ENCODE measurements at regions not wholly inside any gene's neighbourhood (a gene's known extent, or its start where the extent isn't known, plus 50 kb on each side); places are given as distances from the start of the nearest gene placed in this dataset.

DNA sequence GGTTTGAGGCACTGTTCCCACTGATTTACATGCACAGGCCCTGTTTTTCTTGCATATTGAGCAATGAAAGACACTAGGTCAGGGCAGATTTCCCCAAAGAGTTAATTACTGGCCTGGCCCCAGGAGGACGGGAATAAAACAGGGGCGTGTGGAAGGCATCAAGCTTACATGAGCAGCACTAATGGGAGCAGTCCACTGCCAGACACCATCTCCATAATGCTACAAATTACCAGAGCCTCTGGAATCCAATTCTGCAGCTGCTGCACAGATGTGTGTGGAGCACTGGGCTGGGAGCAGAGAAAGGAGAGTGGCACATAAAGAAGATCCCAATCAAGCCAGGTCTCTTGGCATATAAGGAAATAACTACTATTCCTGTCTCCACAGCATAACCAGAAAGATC is 96.9 kb downstream of the CCDC34 start:
- Mint-ChIP-seq H3K4me3 (no peak overlapping the region), H3K36me3 (ENCODE audit: low read depth) (no peaks in the 10 kb centered on the region), H3K27me3 (peaks cover 6% of the 10 kb centered on the region), H3K4me1 (ENCODE audit: low read depth) (no peaks in the 10 kb centered on the region), H3K9me3 (peaks cover 3% of the 10 kb centered on the region), H3K27ac (no peak overlapping the region)
- intact Hi-C loops (cut with micrococcal nuclease): no loop called here
- TF ChIP-seq, protein P1, sequence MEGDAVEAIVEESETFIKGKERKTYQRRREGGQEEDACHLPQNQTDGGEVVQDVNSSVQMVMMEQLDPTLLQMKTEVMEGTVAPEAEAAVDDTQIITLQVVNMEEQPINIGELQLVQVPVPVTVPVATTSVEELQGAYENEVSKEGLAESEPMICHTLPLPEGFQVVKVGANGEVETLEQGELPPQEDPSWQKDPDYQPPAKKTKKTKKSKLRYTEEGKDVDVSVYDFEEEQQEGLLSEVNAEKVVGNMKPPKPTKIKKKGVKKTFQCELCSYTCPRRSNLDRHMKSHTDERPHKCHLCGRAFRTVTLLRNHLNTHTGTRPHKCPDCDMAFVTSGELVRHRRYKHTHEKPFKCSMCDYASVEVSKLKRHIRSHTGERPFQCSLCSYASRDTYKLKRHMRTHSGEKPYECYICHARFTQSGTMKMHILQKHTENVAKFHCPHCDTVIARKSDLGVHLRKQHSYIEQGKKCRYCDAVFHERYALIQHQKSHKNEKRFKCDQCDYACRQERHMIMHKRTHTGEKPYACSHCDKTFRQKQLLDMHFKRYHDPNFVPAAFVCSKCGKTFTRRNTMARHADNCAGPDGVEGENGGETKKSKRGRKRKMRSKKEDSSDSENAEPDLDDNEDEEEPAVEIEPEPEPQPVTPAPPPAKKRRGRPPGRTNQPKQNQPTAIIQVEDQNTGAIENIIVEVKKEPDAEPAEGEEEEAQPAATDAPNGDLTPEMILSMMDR (IDR thresholded peaks at IDR 0.05): no peak
- ChIA-PET POLR2A (no interaction called here), CTCF (interaction anchor here (1.1 kb wide), 1 partner anchor 220 kb away, joined by 5 read pairs; no protein-coding TSS in a partner anchor)
- DNase-seq (no peak), ATAC-seq (no peak)

DNA sequence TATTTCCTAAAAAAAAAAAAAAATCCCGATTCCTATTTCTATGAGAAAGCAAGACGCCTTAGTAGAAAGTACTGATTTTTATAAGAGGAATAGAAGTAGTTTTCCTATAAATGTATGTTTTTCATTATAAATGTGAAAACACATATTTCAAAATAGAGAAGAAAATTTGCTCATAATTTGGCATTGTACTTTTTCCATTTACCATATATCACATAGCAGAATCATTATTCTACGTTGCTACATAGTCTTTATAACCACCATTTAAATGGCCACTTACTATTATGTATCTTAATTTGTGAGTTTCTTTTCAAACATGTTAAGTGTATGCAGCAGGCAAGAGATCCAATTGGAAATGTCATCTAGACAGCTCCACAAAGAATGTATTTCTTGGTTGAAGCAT is 99.0 kb downstream of the CCDC34 start:
- H3K9me3 Mint-ChIP-seq: no peaks in the 10 kb centered on the region
- no peak for DNase-seq
- no peaks in the 10 kb centered on the region for H3K36me3 Mint-ChIP-seq (ENCODE audit: low read depth)
- H3K27me3 Mint-ChIP-seq: peaks cover 3% of the 10 kb centered on the region
- ChIA-PET CTCF (no interaction called here), POLR2A (no interaction called here)
- intact Hi-C loops (cut with micrococcal nuclease): no loop called here
- no peaks in the 10 kb centered on the region for H3K4me1 Mint-ChIP-seq (ENCODE audit: low read depth)
- TF ChIP-seq, protein P1 (IDR thresholded peaks at IDR 0.05): no peak
- no peak overlapping the region for H3K4me3 Mint-ChIP-seq
- no peak for ATAC-seq
- no peak overlapping the region for H3K27ac Mint-ChIP-seq

DNA sequence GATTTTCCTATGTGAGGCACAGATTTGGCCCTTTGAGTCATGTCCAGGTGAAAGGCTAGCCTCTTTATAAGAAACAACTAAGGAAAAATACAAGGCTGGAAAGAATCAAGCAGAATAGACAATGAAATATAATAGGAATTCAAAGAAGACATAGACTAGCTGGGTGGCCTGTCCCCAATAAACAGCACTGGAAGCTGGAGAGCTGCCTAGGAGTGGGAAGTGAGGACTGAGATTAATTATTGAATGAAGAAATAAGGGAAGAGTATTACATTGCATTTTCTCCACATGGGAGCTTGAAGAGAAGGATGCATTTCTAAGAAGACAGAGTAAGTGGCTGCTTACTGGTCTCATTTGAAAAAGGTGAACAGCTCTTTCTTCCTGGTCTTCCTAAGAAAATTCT is 100.0 kb downstream of the CCDC34 start:
- Mint-ChIP-seq H3K27ac (no peak overlapping the region), H3K4me3 (no peak overlapping the region), H3K9me3 (no peaks in the 10 kb centered on the region), H3K36me3 (ENCODE audit: low read depth) (no peaks in the 10 kb centered on the region), H3K4me1 (ENCODE audit: low read depth) (no peaks in the 10 kb centered on the region), H3K27me3 (peaks cover 3% of the 10 kb centered on the region)
- POLR2A ChIA-PET: no interaction called here
- TF ChIP-seq, protein P1 (IDR thresholded peaks at IDR 0.05): no peak
- ATAC-seq (no peak), DNase-seq (no peak)
- CTCF ChIA-PET: no interaction called here
- intact Hi-C loops (cut with micrococcal nuclease): no loop called here

DNA sequence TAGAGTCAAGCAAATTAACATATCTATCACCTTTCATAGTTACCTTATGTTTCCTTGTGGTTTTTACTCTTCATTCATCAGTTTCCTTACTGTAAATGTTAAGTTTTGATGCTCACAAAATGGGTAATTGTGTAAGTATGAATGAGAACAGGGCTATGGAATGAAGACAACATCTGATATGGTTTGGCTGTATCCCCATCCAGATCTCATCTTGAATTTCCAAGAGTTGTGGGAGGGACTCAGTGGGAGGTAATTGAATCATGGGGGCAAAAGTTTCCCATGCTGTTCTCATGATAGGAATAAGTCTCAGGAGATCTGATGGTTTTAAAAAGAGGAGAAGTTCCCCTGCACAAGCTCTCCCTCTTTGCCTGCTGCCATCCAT is 107.6 kb downstream of the CCDC34 start:
- DNase-seq: no peak
- Mint-ChIP-seq H3K27me3 (peaks cover 6% of the 10 kb centered on the region), H3K27ac (no peak overlapping the region), H3K36me3 (ENCODE audit: low read depth) (no peaks in the 10 kb centered on the region), H3K4me3 (no peak overlapping the region), H3K4me1 (ENCODE audit: low read depth) (no peaks in the 10 kb centered on the region), H3K9me3 (no peaks in the 10 kb centered on the region)
- ATAC-seq: no peak
- TF ChIP-seq, protein P1 (IDR thresholded peaks at IDR 0.05): no peak
- CTCF ChIA-PET: no interaction called here
- POLR2A ChIA-PET: no interaction called here
- intact Hi-C loops (cut with micrococcal nuclease): no loop called here

DNA sequence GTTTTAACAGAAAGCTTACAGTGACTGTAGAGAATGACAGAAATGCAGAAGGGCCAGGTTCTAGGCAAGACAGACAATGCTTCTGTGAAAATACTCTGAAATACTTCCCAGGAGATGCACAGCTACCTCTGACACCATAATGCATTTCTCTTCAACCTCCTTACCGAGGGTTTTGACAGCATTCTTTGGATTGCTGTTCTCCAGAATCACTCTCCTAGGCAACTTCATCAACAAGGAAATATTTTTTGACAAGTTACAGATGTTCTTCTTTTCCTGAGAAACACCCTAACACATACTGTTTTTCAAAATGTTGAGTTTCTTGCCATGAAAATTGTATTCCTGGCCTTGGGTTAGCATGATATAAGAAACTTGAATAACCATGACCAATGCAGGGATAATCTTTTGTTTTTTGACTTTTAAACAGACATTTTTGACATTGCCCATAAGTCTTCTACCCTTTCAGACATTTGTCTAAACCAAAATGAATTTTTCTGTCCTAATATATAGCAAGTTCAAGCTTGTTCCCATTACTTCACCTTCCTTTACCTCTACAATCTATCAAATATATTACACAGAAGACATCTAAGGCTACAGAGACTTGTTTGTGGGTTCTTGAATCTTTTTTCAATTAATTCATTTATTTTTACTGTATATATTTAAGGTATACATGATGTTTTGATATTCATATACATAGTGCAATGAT is 108.1 kb downstream of the CCDC34 start:
- POLR2A ChIA-PET: no interaction called here
- CTCF ChIA-PET: no interaction called here

More for the DNA sequence above, 108.1 kb downstream of the CCDC34 start:
- intact Hi-C loops (cut with micrococcal nuclease): no loop called here
- H3K27me3 Mint-ChIP-seq: peaks cover 6% of the 10 kb centered on the region
- no peaks in the 10 kb centered on the region for H3K9me3 Mint-ChIP-seq
- DNase-seq (no peak), ATAC-seq (no peak)
- no peak overlapping the region for H3K27ac Mint-ChIP-seq
- no peaks in the 10 kb centered on the region for H3K36me3 Mint-ChIP-seq (ENCODE audit: low read depth)
- no peak overlapping the region for H3K4me3 Mint-ChIP-seq
- no peaks in the 10 kb centered on the region for H3K4me1 Mint-ChIP-seq (ENCODE audit: low read depth)
- TF ChIP-seq, protein P1 (IDR thresholded peaks at IDR 0.05): no peak
